ENCODE measurements at regions not wholly inside any gene's neighbourhood (a gene's known extent, or its start where the extent isn't known, plus 50 kb on each side); places are given as distances from the start of the nearest gene placed in this dataset.
A peak's percentile ranks its signal among the peaks of the same experiment; 100 is the strongest.

- TF ChIP-seq CTCF (IDR thresholded peaks at IDR 0.05): no peak
- H3K36me3 ChIP-seq: no peaks in the 10 kb centered on the region
- ATAC-seq: no peak
- H3K9me3 ChIP-seq: no peaks in the 10 kb centered on the region
- no peak for DNase-seq
- H3K27me3 ChIP-seq: no peaks in the 10 kb centered on the region
- no peaks in the 10 kb centered on the region for H3K4me1 ChIP-seq
- no peak overlapping the region for H3K4me3 ChIP-seq
- no peak overlapping the region for H3K27ac ChIP-seq
- intact Hi-C loops (cut with DNase I): no loop called here
Observed at GRCh38 chr6:16987996-16988395, 113.9 kb upstream of the STMND1 start.

GRCh38 chr6:16985513-16986284 lies 116.2 kb upstream of the STMND1 start:
- Histone ChIP-seq H3K9me3 (no peaks in the 10 kb centered on the region), H3K4me3 (no peak overlapping the region), H3K27me3 (no peaks in the 10 kb centered on the region), H3K27ac (peak overlapping the region in 1 of 2 donors; percentile 47), H3K36me3 (no peaks in the 10 kb centered on the region), H3K4me1 (no peaks in the 10 kb centered on the region)
- intact Hi-C loops (cut with DNase I): no loop called here
- no peak for TF ChIP-seq CTCF (IDR thresholded peaks at IDR 0.05)
- DNase-seq: peak in 2 of 4 donors; percentile 47 to 72
- ATAC-seq: peak; percentile 72

GRCh38 chr6:16982807-16983206 lies 119.0 kb upstream of the STMND1 start:
- intact Hi-C loops (cut with DNase I): no loop called here
- Histone ChIP-seq H3K36me3 (no peaks in the 10 kb centered on the region), H3K9me3 (no peaks in the 10 kb centered on the region), H3K27me3 (no peaks in the 10 kb centered on the region), H3K27ac (no peak overlapping the region), H3K4me1 (no peaks in the 10 kb centered on the region), H3K4me3 (no peak overlapping the region)
- peak; percentile 20 for ATAC-seq
- DNase-seq: peak in 2 of 4 donors; percentile 27 to 50
- no peak for TF ChIP-seq CTCF (IDR thresholded peaks at IDR 0.05)

- intact Hi-C loops (cut with DNase I): no loop called here
- no peak for TF ChIP-seq CTCF (IDR thresholded peaks at IDR 0.05)
- no peak overlapping the region for H3K4me3 ChIP-seq
Observed at GRCh38 chr6:16979677-16980370, 122.0 kb upstream of the STMND1 start.

GRCh38 chr6:16978686-16979085 lies 123.2 kb upstream of the STMND1 start:
- DNase-seq (no peak), ATAC-seq (no peak)
- no peaks in the 10 kb centered on the region for H3K4me1 ChIP-seq
- no peaks in the 10 kb centered on the region for H3K36me3 ChIP-seq
- no peak overlapping the region for H3K27ac ChIP-seq
- no peaks in the 10 kb centered on the region for H3K9me3 ChIP-seq
- H3K27me3 ChIP-seq: no peaks in the 10 kb centered on the region
- TF ChIP-seq CTCF (IDR thresholded peaks at IDR 0.05): no peak
- intact Hi-C loops (cut with DNase I): no loop called here
- H3K4me3 ChIP-seq: no peak overlapping the region

More at GRCh38 chr6:16979677-16980370, 122.0 kb upstream of the STMND1 start:
- DNase-seq: no peak
- Histone ChIP-seq H3K27ac (no peak overlapping the region), H3K4me1 (no peaks in the 10 kb centered on the region), H3K9me3 (no peaks in the 10 kb centered on the region), H3K27me3 (no peaks in the 10 kb centered on the region), H3K36me3 (no peaks in the 10 kb centered on the region)
- ATAC-seq: no peak
